WTC11 (cell line): ENCODE measurements at regions not wholly inside any gene's neighbourhood (a gene's known extent, or its start where the extent isn't known, plus 50 kb on each side); places are given as distances from the start of the nearest gene placed in this dataset.

Experiments
- ATAC-seq: fragments of 200-7000 bp; cut with Tn5 transposase; 2 replicates; pipeline ENCODE4 v1.10.0; 2021; ENCODE audit warnings: mild to moderate bottlenecking, moderate library complexity
- CTCF ChIA-PET: fragments of 300-600 bp; sonication (Branson Sonifier 250); formaldehyde crosslinking; loops from one replicate; lab custom pipeline; 2021; ENCODE audit warnings: antibody characterized with exemption; lab: Charles Lee
- POLR2A ChIA-PET: fragments of 350-600 bp; sonication (Branson Sonifier 250); formaldehyde crosslinking; loops from one replicate; lab custom pipeline; 2021; ENCODE audit warnings: antibody characterized with exemption; lab: Charles Lee
- DNase-seq: peaks from one replicate; pipeline ENCODE4 v3.0.0; 2021; ENCODE audit warnings: low spot score
- H3K27ac Mint-ChIP-seq: 2 replicates; pipeline ENCODE4 v1.8.0; 2021; ENCODE audit warnings: mixed read lengths
- H3K27me3 Mint-ChIP-seq: 2 replicates; pipeline ENCODE4 v1.8.0; 2021; ENCODE audit warnings: low read depth, mild to moderate bottlenecking, moderate library complexity, mixed read lengths
- H3K36me3 Mint-ChIP-seq: 2 replicates; pipeline ENCODE4 v1.8.0; 2021; ENCODE audit warnings: mixed read lengths
- H3K4me1 Mint-ChIP-seq: 2 replicates; pipeline ENCODE4 v1.8.0; 2022; ENCODE audit warnings: mixed read lengths
- H3K4me3 Mint-ChIP-seq: 2 replicates; pipeline ENCODE4 v1.8.0; 2021; ENCODE audit warnings: mild to moderate bottlenecking, moderate library complexity, mixed read lengths
- H3K9me3 Mint-ChIP-seq: 2 replicates; pipeline ENCODE4 v1.8.0; 2021; ENCODE audit warnings: mixed read lengths
- ETV6 ChIP-seq: sonication (generic); formaldehyde crosslinking; IDR thresholded peaks from 2 replicates; pipeline ENCODE4 v1.8.1; 2022; ENCODE audit warnings: mild to moderate bottlenecking, missing genetic modification reagents
- FOXK1 ChIP-seq: sonication (generic); formaldehyde crosslinking; IDR thresholded peaks from 2 replicates; pipeline ENCODE4 v1.8.0; 2022; ENCODE audit warnings: mild to moderate bottlenecking, moderate library complexity, missing genetic modification reagents
- FOXP1 ChIP-seq: sonication (generic); formaldehyde crosslinking; IDR thresholded peaks from 2 replicates; pipeline ENCODE4 v1.8.0; 2022; ENCODE audit warnings: missing genetic modification reagents, mild to moderate bottlenecking, moderate library complexity, borderline replicate concordance
- IRF2 ChIP-seq: sonication (generic); formaldehyde crosslinking; IDR thresholded peaks from 2 replicates; pipeline ENCODE4 v1.8.0; 2022; ENCODE audit warnings: low read depth, missing genetic modification reagents, borderline replicate concordance
- MLX ChIP-seq: sonication (generic); formaldehyde crosslinking; IDR thresholded peaks from 2 replicates; pipeline ENCODE4 v1.8.1; 2023; ENCODE audit warnings: mild to moderate bottlenecking, missing genetic modification reagents, moderate library complexity
- MYBL2 ChIP-seq: sonication (generic); formaldehyde crosslinking; IDR thresholded peaks from 2 replicates; pipeline ENCODE4 v1.8.1; 2023; ENCODE audit warnings: mild to moderate bottlenecking, moderate library complexity, missing genetic modification reagents
- NFATC4 ChIP-seq: fragments of 250-450 bp; sonication (Bioruptor Pico); IDR thresholded peaks from 2 replicates; pipeline ENCODE4 v1.9.0; 2021; ENCODE audit warnings: mild to moderate bottlenecking
- NFYB ChIP-seq: sonication (generic); formaldehyde crosslinking; conservative IDR thresholded peaks from 2 replicates; pipeline ENCODE4 v1.8.0; 2022; ENCODE audit warnings: low read depth, missing genetic modification reagents
- PRDM15 ChIP-seq: sonication (generic); formaldehyde crosslinking; IDR thresholded peaks from 2 replicates; pipeline ENCODE4 v1.8.0; 2022; ENCODE audit warnings: missing genetic modification reagents
- TEAD4 ChIP-seq: sonication (generic); formaldehyde crosslinking; IDR thresholded peaks from 2 replicates; pipeline ENCODE4 v1.8.0; 2022; ENCODE audit warnings: mild to moderate bottlenecking, missing genetic modification reagents
- USF2 ChIP-seq: sonication (generic); formaldehyde crosslinking; IDR thresholded peaks from 2 replicates; pipeline ENCODE4 v1.8.1; 2023; ENCODE audit warnings: mild to moderate bottlenecking, missing genetic modification reagents, moderate library complexity
- ZBTB21 ChIP-seq: sonication (generic); formaldehyde crosslinking; IDR thresholded peaks from 2 replicates; pipeline ENCODE4 v1.8.1; 2023; ENCODE audit warnings: mild to moderate bottlenecking, missing genetic modification reagents, borderline replicate concordance
- ZMAT4 ChIP-seq: fragments of 250-450 bp; sonication (Bioruptor Pico); IDR thresholded peaks from 2 replicates; pipeline ENCODE4 v1.9.0; 2021; ENCODE audit warnings: mild to moderate bottlenecking
- ZNF219 ChIP-seq: sonication (generic); formaldehyde crosslinking; IDR thresholded peaks from 2 replicates; pipeline ENCODE4 v1.8.0; 2023; ENCODE audit warnings: missing genetic modification reagents, mild to moderate bottlenecking, borderline replicate concordance
- TF ChIP-seq, protein P1 (sequence below): sonication (generic); formaldehyde crosslinking; IDR thresholded peaks from 2 replicates; pipeline ENCODE4 v1.8.0; 2022; ENCODE audit warnings: mild to moderate bottlenecking, missing genetic modification reagents
- TF ChIP-seq, protein P2 (sequence below): sonication (generic); formaldehyde crosslinking; IDR thresholded peaks from 2 replicates; pipeline ENCODE4 v1.8.1; 2022; ENCODE audit warnings: low read depth, missing genetic modification reagents, borderline replicate concordance
- TF ChIP-seq, protein P3 (sequence below): sonication (generic); formaldehyde crosslinking; IDR thresholded peaks from 2 replicates; pipeline ENCODE4 v1.8.1; 2022; ENCODE audit warnings: mild to moderate bottlenecking, missing genetic modification reagents, moderate library complexity, borderline replicate concordance
- TF ChIP-seq, protein P4 (sequence below): sonication (generic); formaldehyde crosslinking; IDR thresholded peaks from 2 replicates; pipeline ENCODE4 v1.8.1; 2022; ENCODE audit warnings: mild to moderate bottlenecking, moderate library complexity, missing genetic modification reagents
- TF ChIP-seq, protein P5 (sequence below): sonication (generic); formaldehyde crosslinking; IDR thresholded peaks from 2 replicates; pipeline ENCODE4 v1.8.1; 2022; ENCODE audit warnings: low read depth, mild to moderate bottlenecking, moderate library complexity, missing genetic modification reagents, borderline replicate concordance

DNA sequence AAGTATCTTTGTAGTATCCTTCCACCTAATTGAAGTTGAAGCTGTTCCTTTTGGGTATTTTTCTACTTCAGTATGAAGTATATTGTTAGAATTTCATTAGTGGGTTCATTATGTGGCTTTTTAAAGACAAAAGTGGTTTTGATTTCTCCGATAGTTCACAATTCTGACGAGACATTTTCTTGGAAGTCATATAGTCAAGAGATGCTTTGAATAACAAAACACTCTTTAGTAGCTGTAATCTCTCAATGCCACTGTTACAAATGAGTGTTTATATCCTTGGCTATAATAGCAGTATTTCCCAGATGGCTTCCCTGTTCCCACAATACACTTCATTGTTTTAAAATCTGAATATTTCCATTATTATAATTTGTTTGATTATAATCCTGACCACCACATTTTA lies 108.7 kb upstream of the F3 start:
- Mint-ChIP-seq H3K4me1 (peaks cover 24% of the 10 kb centered on the region), H3K4me3 (no peak overlapping the region), H3K9me3 (peaks cover 7% of the 10 kb centered on the region), H3K27me3 (no peaks in the 10 kb centered on the region), H3K36me3 (peaks cover 2% of the 10 kb centered on the region; the same call in 1 of the 2 replicates), H3K27ac (no peak overlapping the region)
- no peak for TF ChIP-seq MLX (CRISPR knock-in tag)
- TF ChIP-seq ZMAT4 = no peak
- POLR2A ChIA-PET = no interaction called here
- DNase-seq (no peak), ATAC-seq (no peak)
- CTCF ChIA-PET = no interaction called here

DNA sequence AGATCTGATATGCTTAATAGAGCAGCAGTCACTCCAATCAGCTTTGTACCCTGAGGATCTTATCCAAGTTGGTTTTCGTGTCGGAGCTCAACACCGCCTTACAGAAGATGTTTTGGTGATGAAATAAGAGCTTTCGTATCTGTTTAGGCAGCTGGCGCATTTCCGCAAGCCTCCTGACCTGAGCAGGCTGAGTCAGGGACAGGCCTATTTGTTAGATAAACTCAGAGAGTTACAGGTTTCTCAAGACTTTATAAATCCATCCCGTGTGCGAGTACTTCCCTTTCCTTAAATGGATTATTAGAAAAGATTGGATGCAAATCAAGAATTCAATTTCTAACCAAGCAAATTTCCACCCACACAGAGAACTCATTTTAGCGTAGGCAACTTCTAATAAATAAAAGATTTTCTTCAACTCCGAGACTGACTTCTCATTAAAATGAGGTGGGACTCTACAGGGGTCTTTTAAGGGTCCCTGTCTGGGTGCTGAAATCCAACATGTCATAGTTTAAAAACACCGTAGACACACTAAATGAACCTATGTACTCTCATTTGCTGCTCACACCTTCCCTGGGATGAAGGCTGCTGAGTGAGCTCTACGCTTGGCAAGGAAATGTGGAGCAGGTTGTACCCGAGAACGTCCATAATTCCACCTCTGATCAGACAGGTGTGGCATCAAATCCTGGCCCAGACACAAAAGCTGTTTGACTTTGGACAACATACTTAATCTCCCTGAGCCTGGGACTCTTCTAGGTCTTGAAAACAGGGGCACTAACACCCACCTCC lies 106.9 kb upstream of the F3 start:
- no peak for DNase-seq
- Mint-ChIP-seq H3K4me1 (peaks cover 14% of the 10 kb centered on the region), H3K4me3 (no peak overlapping the region), H3K9me3 (peaks cover 7% of the 10 kb centered on the region), H3K36me3 (peaks cover 2% of the 10 kb centered on the region; the same call in 1 of the 2 replicates), H3K27me3 (no peaks in the 10 kb centered on the region), H3K27ac (no peak overlapping the region)
- CTCF ChIA-PET = interaction anchor here (1.0 kb wide), 1 partner anchor 13 kb away, joined by 3 read pairs; no protein-coding TSS in a partner anchor
- POLR2A ChIA-PET = interaction anchor here (1.1 kb wide), 1 partner anchor 12 kb away, joined by 6 read pairs; no protein-coding TSS in a partner anchor
- no peak for ATAC-seq
- TF ChIP-seq NFYB (CRISPR knock-in tag) (no peak), IRF2 (no peak), PRDM15 (no peak), FOXP1 (CRISPR knock-in tag) (no peak), ZBTB21 (CRISPR knock-in tag) (no peak), NFATC4 (CRISPR knock-in tag) (no peak), MYBL2 (CRISPR knock-in tag) (no peak), USF2 (no peak), FOXK1 (CRISPR knock-in tag) (no peak), ETV6 (CRISPR knock-in tag) (no peak), ZNF219 (CRISPR knock-in tag) (no peak), TEAD4 (CRISPR knock-in tag) (no peak)
- TF ChIP-seq, protein P1, sequence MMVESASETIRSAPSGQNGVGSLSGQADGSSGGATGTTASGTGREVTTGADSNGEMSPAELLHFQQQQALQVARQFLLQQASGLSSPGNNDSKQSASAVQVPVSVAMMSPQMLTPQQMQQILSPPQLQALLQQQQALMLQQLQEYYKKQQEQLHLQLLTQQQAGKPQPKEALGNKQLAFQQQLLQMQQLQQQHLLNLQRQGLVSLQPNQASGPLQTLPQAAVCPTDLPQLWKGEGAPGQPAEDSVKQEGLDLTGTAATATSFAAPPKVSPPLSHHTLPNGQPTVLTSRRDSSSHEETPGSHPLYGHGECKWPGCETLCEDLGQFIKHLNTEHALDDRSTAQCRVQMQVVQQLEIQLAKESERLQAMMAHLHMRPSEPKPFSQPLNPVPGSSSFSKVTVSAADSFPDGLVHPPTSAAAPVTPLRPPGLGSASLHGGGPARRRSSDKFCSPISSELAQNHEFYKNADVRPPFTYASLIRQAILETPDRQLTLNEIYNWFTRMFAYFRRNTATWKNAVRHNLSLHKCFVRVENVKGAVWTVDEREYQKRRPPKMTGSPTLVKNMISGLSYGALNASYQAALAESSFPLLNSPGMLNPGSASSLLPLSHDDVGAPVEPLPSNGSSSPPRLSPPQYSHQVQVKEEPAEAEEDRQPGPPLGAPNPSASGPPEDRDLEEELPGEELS = no peak
- TF ChIP-seq, protein P2, sequence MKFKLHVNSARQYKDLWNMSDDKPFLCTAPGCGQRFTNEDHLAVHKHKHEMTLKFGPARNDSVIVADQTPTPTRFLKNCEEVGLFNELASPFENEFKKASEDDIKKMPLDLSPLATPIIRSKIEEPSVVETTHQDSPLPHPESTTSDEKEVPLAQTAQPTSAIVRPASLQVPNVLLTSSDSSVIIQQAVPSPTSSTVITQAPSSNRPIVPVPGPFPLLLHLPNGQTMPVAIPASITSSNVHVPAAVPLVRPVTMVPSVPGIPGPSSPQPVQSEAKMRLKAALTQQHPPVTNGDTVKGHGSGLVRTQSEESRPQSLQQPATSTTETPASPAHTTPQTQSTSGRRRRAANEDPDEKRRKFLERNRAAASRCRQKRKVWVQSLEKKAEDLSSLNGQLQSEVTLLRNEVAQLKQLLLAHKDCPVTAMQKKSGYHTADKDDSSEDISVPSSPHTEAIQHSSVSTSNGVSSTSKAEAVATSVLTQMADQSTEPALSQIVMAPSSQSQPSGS = no peak
- TF ChIP-seq, protein P3, sequence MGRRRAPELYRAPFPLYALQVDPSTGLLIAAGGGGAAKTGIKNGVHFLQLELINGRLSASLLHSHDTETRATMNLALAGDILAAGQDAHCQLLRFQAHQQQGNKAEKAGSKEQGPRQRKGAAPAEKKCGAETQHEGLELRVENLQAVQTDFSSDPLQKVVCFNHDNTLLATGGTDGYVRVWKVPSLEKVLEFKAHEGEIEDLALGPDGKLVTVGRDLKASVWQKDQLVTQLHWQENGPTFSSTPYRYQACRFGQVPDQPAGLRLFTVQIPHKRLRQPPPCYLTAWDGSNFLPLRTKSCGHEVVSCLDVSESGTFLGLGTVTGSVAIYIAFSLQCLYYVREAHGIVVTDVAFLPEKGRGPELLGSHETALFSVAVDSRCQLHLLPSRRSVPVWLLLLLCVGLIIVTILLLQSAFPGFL (CRISPR knock-in tag) = no peak
- TF ChIP-seq, protein P4, sequence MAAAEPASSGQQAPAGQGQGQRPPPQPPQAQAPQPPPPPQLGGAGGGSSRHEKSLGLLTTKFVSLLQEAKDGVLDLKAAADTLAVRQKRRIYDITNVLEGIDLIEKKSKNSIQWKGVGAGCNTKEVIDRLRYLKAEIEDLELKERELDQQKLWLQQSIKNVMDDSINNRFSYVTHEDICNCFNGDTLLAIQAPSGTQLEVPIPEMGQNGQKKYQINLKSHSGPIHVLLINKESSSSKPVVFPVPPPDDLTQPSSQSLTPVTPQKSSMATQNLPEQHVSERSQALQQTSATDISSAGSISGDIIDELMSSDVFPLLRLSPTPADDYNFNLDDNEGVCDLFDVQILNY (CRISPR knock-in tag) = no peak
- TF ChIP-seq, protein P5, sequence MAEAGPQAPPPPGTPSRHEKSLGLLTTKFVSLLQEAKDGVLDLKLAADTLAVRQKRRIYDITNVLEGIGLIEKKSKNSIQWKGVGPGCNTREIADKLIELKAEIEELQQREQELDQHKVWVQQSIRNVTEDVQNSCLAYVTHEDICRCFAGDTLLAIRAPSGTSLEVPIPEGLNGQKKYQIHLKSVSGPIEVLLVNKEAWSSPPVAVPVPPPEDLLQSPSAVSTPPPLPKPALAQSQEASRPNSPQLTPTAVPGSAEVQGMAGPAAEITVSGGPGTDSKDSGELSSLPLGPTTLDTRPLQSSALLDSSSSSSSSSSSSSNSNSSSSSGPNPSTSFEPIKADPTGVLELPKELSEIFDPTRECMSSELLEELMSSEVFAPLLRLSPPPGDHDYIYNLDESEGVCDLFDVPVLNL (CRISPR knock-in tag) = no peak
